B cell (primary cell): ENCODE measurements at regions not wholly inside any gene's neighbourhood (a gene's known extent, or its start where the extent isn't known, plus 50 kb on each side); places are given as distances from the start of the nearest gene placed in this dataset.

ENCODE experiments used
- ATAC-seq: fragments of 200-7000 bp; cut with Tn5 transposase; one replicate; pipeline ENCODE4 v1.10.0; 2021; ENCODE audit warnings: low read depth, mild to moderate bottlenecking, moderate number of reproducible peaks, moderate library complexity
- CTCF ChIA-PET: fragments of 350-600 bp; sonication (Branson Sonifier 250); formaldehyde crosslinking; loops from one replicate; lab custom pipeline; 2021; ENCODE audit warnings: antibody characterized with exemption, inconsistent platforms; lab: Charles Lee
- POLR2A ChIA-PET: fragments of 350-600 bp; sonication (Branson Sonifier 250); formaldehyde crosslinking; loops from one replicate; lab custom pipeline; 2021; ENCODE audit warnings: antibody characterized with exemption; lab: Charles Lee
- DNase-seq: peaks from one replicate; pipeline ENCODE4 v3.0.0; 2013
- H2AFZ ChIP-seq: 2 replicates; pipeline ENCODE4 v1.6.1; 2012; ENCODE audit warnings: mild to moderate bottlenecking, low read depth, low read length; ENCODE audit not compliant: insufficient read depth, poor library complexity, severe bottlenecking
- H3K27ac ChIP-seq, 2 donors: 1 replicate in 1 of 2; 2 replicates in 1 of 2; pipeline ENCODE4 v1.5.1; 2012 to 2013; ENCODE audit warnings: low read length in 2 of 2, mild to moderate bottlenecking in 2 of 2, moderate library complexity in 1 of 2
- H3K27me3 ChIP-seq, 4 experiments: fragments of 200-600 bp in 1 of 4; sonication (generic) in 1 of 4; replicated peaks in 1 of 4; 1 replicate in 2 of 4; 2 replicates in 2 of 4; pipeline versions ENCODE4 v1.6.1 to v1.7.0; 2013 to 2016; ENCODE audit warnings: low read length in 3 of 4, mild to moderate bottlenecking in 2 of 4, mixed read lengths in 1 of 4, moderate library complexity in 1 of 4; ENCODE audit not compliant: insufficient read depth in 4 of 4, control insufficient read depth in 3 of 4; ENCODE audit errors: control extremely low read depth in 1 of 4
- H3K36me3 ChIP-seq, 2 experiments: replicated peaks in 1 of 2; 1 replicate in 1 of 2; 2 replicates in 1 of 2; pipeline versions ENCODE4 v1.6.1 to v1.7.1; 2013; ENCODE audit warnings: low read length in 1 of 2; ENCODE audit not compliant: insufficient read depth in 2 of 2, control insufficient read depth in 1 of 2; ENCODE audit errors: control extremely low read depth in 1 of 2, extremely low read depth in 1 of 2
- H3K4me1 ChIP-seq, 2 donors: fragments of 200-600 bp in 1 of 2; sonication (generic) in 1 of 2; 1 replicate in 1 of 2; 2 replicates in 1 of 2; pipeline versions ENCODE4 v1.5.1 to v1.6.1; 2013 to 2017; ENCODE audit warnings: low read length in 2 of 2; ENCODE audit not compliant: control insufficient read depth in 2 of 2, insufficient read depth in 2 of 2
- H3K4me2 ChIP-seq: replicated peaks from 2 replicates; pipeline ENCODE3; 2012; ENCODE audit warnings: mild to moderate bottlenecking, low read depth, low read length; ENCODE audit not compliant: poor library complexity, severe bottlenecking
- H3K4me3 ChIP-seq, 5 experiments: fragments of 200-600 bp in 1 of 5; sonication (generic) in 1 of 5; 1 replicate in 3 of 5; 2 replicates in 2 of 5; pipeline versions ENCODE4 v1.5.1 to v1.7.0; 2011 to 2016; ENCODE audit warnings: low read length in 4 of 5, mild to moderate bottlenecking in 4 of 5, low read depth in 2 of 5, control low read depth in 1 of 5, moderate library complexity in 1 of 5; ENCODE audit not compliant: insufficient read depth in 1 of 5; ENCODE audit errors: control extremely low read depth in 1 of 5, extremely low read depth in 1 of 5
- H3K79me2 ChIP-seq: fragments of 200-600 bp; sonication (generic); one replicate; pipeline ENCODE4 v1.6.0; 2016; ENCODE audit warnings: low read length; ENCODE audit not compliant: control insufficient read depth, insufficient read depth
- H3K9ac ChIP-seq: fragments of 200-600 bp; sonication (generic); 2 replicates; pipeline ENCODE4 v1.6.1; 2017; ENCODE audit warnings: mild to moderate bottlenecking, low read length, moderate library complexity
- H3K9me3 ChIP-seq, 3 donors: one replicate each; pipeline versions ENCODE4 v1.6.1 to v1.7.1; 2013; ENCODE audit warnings: low read length in 2 of 3; ENCODE audit not compliant: control insufficient read depth in 2 of 3, insufficient read depth in 1 of 3; ENCODE audit errors: control extremely low read depth in 1 of 3
- H4K20me1 ChIP-seq: 2 replicates; pipeline ENCODE4 v1.6.0; 2012; ENCODE audit warnings: mild to moderate bottlenecking, low read length; ENCODE audit not compliant: insufficient read depth, control insufficient read depth, poor library complexity, severe bottlenecking
- H3K27ac Mint-ChIP-seq: one replicate; pipeline ENCODE4 v1.8.0; 2021; ENCODE audit warnings: mixed read lengths
- H3K27me3 Mint-ChIP-seq: one replicate; pipeline ENCODE4 v1.8.0; 2021; ENCODE audit warnings: mixed read lengths
- H3K4me1 Mint-ChIP-seq: one replicate; pipeline ENCODE4 v1.8.0; 2021; ENCODE audit warnings: mixed read lengths
- H3K4me3 Mint-ChIP-seq: one replicate; pipeline ENCODE4 v1.8.0; 2021; ENCODE audit warnings: mixed read lengths
- H3K9me3 Mint-ChIP-seq: one replicate; pipeline ENCODE4 v1.8.0; 2022; ENCODE audit warnings: mixed read lengths; ENCODE audit not compliant: insufficient read depth
- EZH2 ChIP-seq: IDR thresholded peaks from 2 replicates; pipeline ENCODE4 v1.6.1; 2012; ENCODE audit warnings: borderline replicate concordance, low read depth, mild to moderate bottlenecking, moderate library complexity, low read length; ENCODE audit not compliant: insufficient read depth, poor library complexity, severe bottlenecking
- WGBS: methylation state at CpG from one replicate; pipeline ENCODE4 v1.1.5; 2013; ENCODE audit warnings: missing lambda C conversion rate; ENCODE audit not compliant: insufficient coverage; 5-methylcytosine and 5-hydroxymethylcytosine counted together
- intact Hi-C: fragments of 100-400 bp; cut with micrococcal nuclease; formaldehyde crosslinking; loops from one replicate; pipeline ENCODE4 v1.10.0; 2022
- TF ChIP-seq, protein P1 (sequence below): fragments of 200-600 bp; IDR thresholded peaks from one replicate; pipeline ENCODE4 v1.8.0; 2022; ENCODE audit warnings: antibody characterized with exemption, mild to moderate bottlenecking

- POLR2A ChIA-PET, result no interaction called here
- Mint-ChIP-seq H3K27me3 (no peaks in the 10 kb centered on the region), H3K9me3 (no peaks in the 10 kb centered on the region), H3K27ac (no peak overlapping the region), H3K4me1 (peaks cover 13% of the 10 kb centered on the region), H3K4me3 (no peak overlapping the region)
- Histone ChIP-seq H3K4me1 (peaks cover 8 to 11% of the 10 kb centered on the region in 2 donors), H4K20me1 (no peaks in the 10 kb centered on the region), H3K4me3 (no peak overlapping the region), H3K36me3 (no peaks in the 10 kb centered on the region), H3K9me3 (no peaks in the 10 kb centered on the region), H3K9ac (no peak overlapping the region), H3K4me2 (no peak overlapping the region), H3K27me3 (no peaks in the 10 kb centered on the region), H2AFZ (no peak overlapping the region), H3K27ac (no peak overlapping the region), H3K79me2 (no peaks in the 10 kb centered on the region)
- ATAC-seq (no peak), DNase-seq (no peak)
- CTCF ChIA-PET, result interaction anchor here (1.1 kb wide), 1 partner anchor 14 kb away, joined by 3 read pairs; no protein-coding TSS in a partner anchor
- TF ChIP-seq, protein P1, sequence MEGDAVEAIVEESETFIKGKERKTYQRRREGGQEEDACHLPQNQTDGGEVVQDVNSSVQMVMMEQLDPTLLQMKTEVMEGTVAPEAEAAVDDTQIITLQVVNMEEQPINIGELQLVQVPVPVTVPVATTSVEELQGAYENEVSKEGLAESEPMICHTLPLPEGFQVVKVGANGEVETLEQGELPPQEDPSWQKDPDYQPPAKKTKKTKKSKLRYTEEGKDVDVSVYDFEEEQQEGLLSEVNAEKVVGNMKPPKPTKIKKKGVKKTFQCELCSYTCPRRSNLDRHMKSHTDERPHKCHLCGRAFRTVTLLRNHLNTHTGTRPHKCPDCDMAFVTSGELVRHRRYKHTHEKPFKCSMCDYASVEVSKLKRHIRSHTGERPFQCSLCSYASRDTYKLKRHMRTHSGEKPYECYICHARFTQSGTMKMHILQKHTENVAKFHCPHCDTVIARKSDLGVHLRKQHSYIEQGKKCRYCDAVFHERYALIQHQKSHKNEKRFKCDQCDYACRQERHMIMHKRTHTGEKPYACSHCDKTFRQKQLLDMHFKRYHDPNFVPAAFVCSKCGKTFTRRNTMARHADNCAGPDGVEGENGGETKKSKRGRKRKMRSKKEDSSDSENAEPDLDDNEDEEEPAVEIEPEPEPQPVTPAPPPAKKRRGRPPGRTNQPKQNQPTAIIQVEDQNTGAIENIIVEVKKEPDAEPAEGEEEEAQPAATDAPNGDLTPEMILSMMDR, result no peak
- no peak for TF ChIP-seq EZH2
- intact Hi-C loops, result no loop called here
- 99% methylated on average over 7 of the region's 7 CpGs for WGBS
Observed at GRCh38 chr5:57009811-57010210, 57.9 kb upstream of the MIER3 start.

GRCh38 chr5:57010786-57011185, 58.9 kb upstream of the MIER3 start:
- Mint-ChIP-seq H3K4me3 (no peak overlapping the region), H3K9me3 (no peaks in the 10 kb centered on the region), H3K27me3 (no peaks in the 10 kb centered on the region), H3K4me1 (peaks cover 13% of the 10 kb centered on the region), H3K27ac (no peak overlapping the region)
- no peak overlapping the region for H3K9ac ChIP-seq
- DNase-seq (no peak), ATAC-seq (no peak)
- no peak overlapping the region for H2AFZ ChIP-seq
- H3K9me3 ChIP-seq, result no peaks in the 10 kb centered on the region
- H3K79me2 ChIP-seq, result no peaks in the 10 kb centered on the region
- H3K36me3 ChIP-seq, result no peaks in the 10 kb centered on the region
- H4K20me1 ChIP-seq, result no peaks in the 10 kb centered on the region
- TF ChIP-seq EZH2, result no peak
- TF ChIP-seq, protein P1, result no peak
- no peak overlapping the region for H3K4me2 ChIP-seq
- ChIA-PET POLR2A (no interaction called here), CTCF (no interaction called here)
- H3K4me1 ChIP-seq, result peaks cover 8 to 11% of the 10 kb centered on the region in 2 donors
- no peaks in the 10 kb centered on the region for H3K27me3 ChIP-seq
- intact Hi-C loops, result no loop called here
- no peak overlapping the region for H3K4me3 ChIP-seq
- no CpG with 5 or more reads among the region's 4 CpGs for WGBS
- no peak overlapping the region for H3K27ac ChIP-seq
